ENCODE measurements at regions not wholly inside any gene's neighbourhood (a gene's known extent, or its start where the extent isn't known, plus 50 kb on each side); places are given as distances from the start of the nearest gene placed in this dataset.
"Not testable (repeated sequence)": the region's sequence is repeated elsewhere in the genome, so short reads cannot be mapped to it uniquely, and the experiment has no call there.

DNA sequence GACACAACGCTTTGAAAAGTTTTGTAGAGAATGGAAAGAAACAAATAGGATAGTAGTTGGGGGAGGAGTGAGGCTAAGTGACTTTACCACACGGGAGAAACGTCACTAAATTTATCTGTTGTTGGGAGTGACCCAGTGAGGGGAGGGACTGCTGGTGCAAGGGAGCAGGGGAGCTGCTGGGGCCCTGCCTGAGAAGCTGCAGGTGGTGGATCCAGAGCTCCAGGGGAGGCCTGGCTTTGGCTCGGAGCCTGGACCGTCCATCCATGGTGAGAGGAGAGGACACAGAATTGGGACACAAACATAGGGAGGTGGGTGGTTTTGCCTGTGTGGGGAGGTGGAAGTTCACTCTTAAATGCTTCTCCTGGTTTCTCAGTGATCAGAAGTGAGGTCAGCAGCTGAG lies 107.6 kb downstream of the GOSR1 start:
- no peak for DNase-seq (ENCODE audit: low spot score)

DNA sequence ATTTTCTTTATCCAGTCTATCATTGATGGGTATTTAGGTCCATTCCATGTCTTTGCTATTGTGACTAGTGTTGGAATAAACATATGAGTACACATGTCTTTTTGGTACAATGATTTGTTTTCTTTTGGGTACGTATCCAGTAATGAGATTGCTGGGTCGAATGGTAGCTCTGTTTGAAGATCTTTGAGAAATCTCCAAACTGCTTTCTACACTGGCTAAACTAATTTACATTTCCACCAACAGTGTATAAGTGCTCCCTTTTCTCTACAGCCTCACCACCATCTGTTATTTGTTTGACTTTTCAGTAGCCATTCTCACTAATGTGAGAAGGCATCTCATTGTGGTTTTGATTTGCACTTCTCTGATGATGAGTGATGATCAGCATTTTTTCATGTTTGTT lies 103.7 kb downstream of the GOSR1 start:
- DNase-seq (ENCODE audit: low spot score) = no peak

DNA sequence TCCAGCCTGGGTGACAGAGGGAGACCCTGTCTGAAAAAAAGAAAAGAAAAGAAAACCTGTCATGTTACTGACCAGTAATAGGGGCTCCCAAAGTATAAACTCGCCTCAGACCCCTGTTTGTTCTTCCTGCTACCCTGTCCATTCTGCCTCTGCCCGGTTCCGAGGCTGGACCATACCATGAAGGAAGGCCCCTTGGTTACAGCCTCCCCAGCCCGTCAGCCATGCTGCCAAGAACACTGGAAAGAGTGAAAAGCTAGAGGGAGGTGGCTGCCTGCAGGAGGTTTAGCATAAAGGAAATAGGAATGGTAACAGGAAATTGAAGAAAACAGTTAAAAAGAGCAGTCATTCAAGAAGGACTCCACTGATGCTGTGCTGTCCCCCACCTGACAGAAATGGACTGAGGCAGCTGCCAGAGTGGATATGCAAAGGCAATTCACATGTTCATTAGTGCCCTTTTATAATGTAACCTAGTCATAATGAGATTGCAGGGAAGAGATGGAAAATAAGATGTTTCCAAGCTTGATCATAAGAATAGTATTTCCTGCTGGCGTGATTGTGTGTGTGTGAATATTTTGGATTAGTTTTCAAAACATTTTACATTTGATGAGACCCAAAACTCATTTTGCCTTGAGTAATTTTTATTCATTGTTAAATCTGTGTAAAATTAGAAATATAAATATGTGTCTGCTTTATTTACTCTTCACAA lies 102.6 kb downstream of the GOSR1 start:
- DNase-seq (ENCODE audit: low spot score) = no peak

- not testable (repeated sequence) for DNase-seq (ENCODE audit: low spot score)
These were observed 101.0 kb downstream of the GOSR1 start for GRCh38 chr17:30578015-30578717.
